ENCODE measurements at regions not wholly inside any gene's neighbourhood (a gene's known extent, or its start where the extent isn't known, plus 50 kb on each side); places are given as distances from the start of the nearest gene placed in this dataset.
"Not testable (repeated sequence)": the region's sequence is repeated elsewhere in the genome, so short reads cannot be mapped to it uniquely, and the experiment has no call there.

GRCh38 chr15:69601711-69602504, 149.3 kb downstream of the RPLP1 start:
- DNase-seq (ENCODE audit: low read depth, low spot score) = no peak

GRCh38 chr15:69602921-69603320, 150.3 kb downstream of the RPLP1 start:
- DNase-seq (ENCODE audit: low read depth, low spot score) = no peak

GRCh38 chr15:69603369-69604071, 150.9 kb downstream of the RPLP1 start:
- no peak for DNase-seq (ENCODE audit: low read depth, low spot score)

- DNase-seq (ENCODE audit: low read depth, low spot score) = peak; percentile 57
Observed at GRCh38 chr15:69604072-69604411, 151.4 kb downstream of the RPLP1 start.

GRCh38 chr15:69606144-69606543, 153.5 kb downstream of the RPLP1 start:
- DNase-seq (ENCODE audit: low read depth, low spot score) = no peak

- no peak for DNase-seq (ENCODE audit: low read depth, low spot score)
Observed at GRCh38 chr15:69606921-69607500, 154.4 kb downstream of the RPLP1 start.

GRCh38 chr15:69608661-69609060, 156.0 kb downstream of the RPLP1 start:
- no peak for DNase-seq (ENCODE audit: low read depth, low spot score)

GRCh38 chr15:69609176-69609575, 156.6 kb downstream of the RPLP1 start:
- DNase-seq (ENCODE audit: low read depth, low spot score) = no peak

- DNase-seq (ENCODE audit: low read depth, low spot score) = no peak
Observed at GRCh38 chr15:69609776-69610175, 157.2 kb downstream of the RPLP1 start.

GRCh38 chr15:69610277-69610676, 157.7 kb downstream of the RPLP1 start:
- DNase-seq (ENCODE audit: low read depth, low spot score) = no peak

- no peak for DNase-seq (ENCODE audit: low read depth, low spot score)
Observed at GRCh38 chr15:69610858-69611257, 158.2 kb downstream of the RPLP1 start.

- no peak for DNase-seq (ENCODE audit: low read depth, low spot score)
Observed at GRCh38 chr15:69612112-69612511, 159.5 kb downstream of the RPLP1 start.

- DNase-seq (ENCODE audit: low read depth, low spot score) = no peak
Observed at GRCh38 chr15:69613182-69613581, 160.6 kb downstream of the RPLP1 start.

GRCh38 chr15:69613988-69614387, 161.4 kb downstream of the RPLP1 start:
- no peak for DNase-seq (ENCODE audit: low read depth, low spot score)

- DNase-seq (ENCODE audit: low read depth, low spot score) = no peak
Observed at GRCh38 chr15:69615736-69616135, 163.1 kb downstream of the RPLP1 start.

GRCh38 chr15:69616558-69616957, 163.9 kb downstream of the RPLP1 start:
- DNase-seq (ENCODE audit: low read depth, low spot score) = no peak

- DNase-seq (ENCODE audit: low read depth, low spot score) = not testable (repeated sequence)
Observed at GRCh38 chr15:69617144-69617543, 164.5 kb downstream of the RPLP1 start.

GRCh38 chr15:69623392-69624154, 171.0 kb downstream of the RPLP1 start:
- DNase-seq (ENCODE audit: low read depth, low spot score) = no peak

- no peak for DNase-seq (ENCODE audit: low read depth, low spot score)
Observed at GRCh38 chr15:69624155-69624520, 171.5 kb downstream of the RPLP1 start.

- DNase-seq (ENCODE audit: low read depth, low spot score) = no peak
Observed at GRCh38 chr15:69624816-69625215, 172.2 kb downstream of the RPLP1 start.

GRCh38 chr15:69625328-69625727, 172.7 kb downstream of the RPLP1 start:
- no peak for DNase-seq (ENCODE audit: low read depth, low spot score)

Data from iPS DF 19.7 (cell line).